ENCODE measurements at regions not wholly inside any gene's neighbourhood (a gene's known extent, or its start where the extent isn't known, plus 50 kb on each side); places are given as distances from the start of the nearest gene placed in this dataset.

- Histone ChIP-seq H3K27me3 (replicated peaks in 1 of 4; ENCODE audit: control insufficient read depth in 3 of 4, extremely low read depth in 1 of 4, insufficient read depth in 3 of 4, low read length in 3 of 4) (no peaks in the 10 kb centered on the region), H3K36me3 (ENCODE audit: control insufficient read depth in 2 of 4, insufficient read depth in 4 of 4, low read length in 3 of 4) (no peaks in the 10 kb centered on the region), H3K9me3 (ENCODE audit: insufficient read depth in 2 of 2, low read depth in 1 of 2, low read length in 1 of 2) (no peaks in the 10 kb centered on the region), H4K20me1 (replicated peaks in 1 of 2; ENCODE audit: control insufficient read depth in 1 of 2, insufficient read depth in 2 of 2, low read length in 2 of 2) (no peaks in the 10 kb centered on the region), H3K4me2 (ENCODE audit: insufficient read depth in 1 of 2, low read depth in 2 of 2, low read length in 2 of 2) (no peak overlapping the region), H3K79me2 (ENCODE audit: control insufficient read depth in 1 of 2, insufficient read depth in 2 of 2, low read length in 2 of 2) (no peaks in the 10 kb centered on the region), H3K23ac (ENCODE audit: insufficient read length) (no peak overlapping the region), H4K8ac (ENCODE audit: extremely low read depth, insufficient read depth, low read length) (no peak overlapping the region), H2AK5ac (ENCODE audit: low read depth, low read length) (no peak overlapping the region), H3K79me1 (ENCODE audit: low read depth, low read length) (no peaks in the 10 kb centered on the region), H4K5ac (ENCODE audit: insufficient read length, low read depth, low read length) (no peak overlapping the region), H2BK12ac (ENCODE audit: low read depth, low read length) (no peak overlapping the region), H3K9ac (replicated peaks in 1 of 4; ENCODE audit: extremely low read depth in 1 of 4, low read depth in 3 of 4, low read length in 3 of 4) (no peak overlapping the region), H3K4me3 (ENCODE audit: extremely low read depth in 1 of 4, insufficient read depth in 2 of 4, low read depth in 3 of 4, low read length in 4 of 4) (no peak overlapping the region), H3K4me1 (replicated peaks in 1 of 4; ENCODE audit: control insufficient read depth in 3 of 4, insufficient read depth in 4 of 4, low read length in 3 of 4) (no peaks in the 10 kb centered on the region), H2AFZ (ENCODE audit: low read length) (no peak overlapping the region), H3K14ac (ENCODE audit: insufficient read length) (no peak overlapping the region), H2BK15ac (ENCODE audit: low read length) (no peak overlapping the region), H3K18ac (ENCODE audit: extremely low read depth, low read length) (no peak overlapping the region), H2BK20ac (ENCODE audit: low read length) (no peak overlapping the region), H2BK120ac (replicated peaks; ENCODE audit: low read depth, low read length) (no peak overlapping the region), H3K56ac (replicated peaks; ENCODE audit: insufficient read length, low read depth, low read length) (no peak overlapping the region), H3K4ac (replicated peaks; ENCODE audit: insufficient read length, low read depth, low read length) (no peak overlapping the region), H3K23me2 (ENCODE audit: low read depth, low read length) (0 out of 2 replicates have a peak, but pooled peaks cover 2% of the 10 kb centered on the region), H2BK5ac (ENCODE audit: low read depth, low read length) (no peak overlapping the region), H3K27ac (ENCODE audit: low read depth, low read length) (no peak overlapping the region), H4K91ac (replicated peaks; ENCODE audit: insufficient read length, low read length) (no peak overlapping the region)
- CTCF ChIA-PET (ENCODE audit: partially characterized antibody): interaction anchor here (0.9 kb wide), 1 partner anchor 22 kb away, joined by 3 read pairs; no protein-coding TSS in a partner anchor
- POLR2A ChIA-PET (ENCODE audit: partially characterized antibody): no interaction called here
- no peak for TF ChIP-seq E2F6 (IDR thresholded peaks at IDR 0.05)
- TF ChIP-seq SIRT6 (IDR thresholded peaks at IDR 0.05; ENCODE audit: low read length): no peak
- no peak for TF ChIP-seq BRCA1 (IDR thresholded peaks at IDR 0.05; ENCODE audit: low read depth, low read length)
- TF ChIP-seq SRF (IDR thresholded peaks at IDR 0.05; ENCODE audit: low read depth, low read length): no peak
- TF ChIP-seq EGR1 (IDR thresholded peaks at IDR 0.05; ENCODE audit: borderline replicate concordance, low read depth, low read length): no peak
- TF ChIP-seq TCF12 (IDR thresholded peaks at IDR 0.05; ENCODE audit: low read depth, low read length): no peak
- TF ChIP-seq SIN3A (conservative IDR thresholded peaks at IDR 0.05 in 1 of 2, IDR thresholded peaks at IDR 0.05 in 1 of 2; ENCODE audit: low read depth in 1 of 2, low read length in 2 of 2): no peak
- DNase-seq (ENCODE audit: low read depth in 1 of 2, low spot score in 2 of 2) (no peak), FAIRE-seq (no peak)
Measured at GRCh38 chr9:88897081-88897480, 94.2 kb upstream of the S1PR3 start.

Measured in H1 (cell line).